ENCODE measurements at regions not wholly inside any gene's neighbourhood (a gene's known extent, or its start where the extent isn't known, plus 50 kb on each side); places are given as distances from the start of the nearest gene placed in this dataset.

DNA sequence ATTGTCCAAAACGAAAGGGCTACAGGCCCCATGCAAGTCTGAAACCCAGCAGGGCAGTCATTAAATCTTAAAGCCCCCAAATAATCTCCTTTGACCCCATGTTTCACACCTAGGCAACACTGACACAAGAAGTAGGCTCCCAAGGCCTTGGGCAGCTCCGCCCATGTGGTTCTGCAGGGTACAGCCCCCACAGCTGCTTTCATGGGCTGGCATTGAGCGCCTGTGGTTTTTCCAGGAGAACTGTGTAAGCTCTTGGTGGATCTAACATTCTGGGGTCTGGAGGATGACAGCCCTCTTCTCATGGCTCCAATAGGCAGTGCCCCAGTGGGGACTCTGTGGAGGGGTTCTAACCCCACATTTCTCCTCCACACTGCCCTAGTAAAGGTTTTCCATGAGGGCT, 623.5 kb downstream of the PRR16 start:
- no peak for TF ChIP-seq POLR2A (IDR thresholded peaks at IDR 0.05; ENCODE audit: low read length)
- TF ChIP-seq BHLHE40 (IDR thresholded peaks at IDR 0.05; ENCODE audit: low read depth, low read length) = no peak
- no peak for TF ChIP-seq SMC3 (IDR thresholded peaks at IDR 0.05)
